Stomach (tissue), 4 donors: ENCODE measurements at regions not wholly inside any gene's neighbourhood (a gene's known extent, or its start where the extent isn't known, plus 50 kb on each side); places are given as distances from the start of the nearest gene placed in this dataset.

Experiments used
- CTCF ChIP-seq, 7 experiments: fragments of 450-650 bp in 4 of 7; fragments of 200-600 bp in 3 of 7; sonication (generic) in 3 of 7; IDR thresholded peaks; one replicate each; pipeline ENCODE4 v1.5.1; 2016 to 2019; ENCODE audit warnings: antibody characterized with exemption in 7 of 7, control low read depth in 2 of 7, mild to moderate bottlenecking in 1 of 7
- POLR2A ChIP-seq, 4 donors: fragments of 450-650 bp; IDR thresholded peaks; one replicate each; pipeline ENCODE4 v1.6.1; 2016; ENCODE audit warnings: antibody characterized with exemption in 4 of 4, control low read depth in 2 of 4, mild to moderate bottlenecking in 1 of 4, moderate library complexity in 1 of 4
- POLR2AphosphoS5 ChIP-seq, 3 donors: sonication (generic); formaldehyde crosslinking; IDR thresholded peaks; one replicate each; pipeline ENCODE4 v1.6.1; 2016; ENCODE audit warnings: antibody characterized with exemption in 3 of 3

- TF ChIP-seq CTCF (IDR thresholded peaks at IDR 0.05) (no peak), POLR2A (IDR thresholded peaks at IDR 0.05) (no peak), POLR2AphosphoS5 (IDR thresholded peaks at IDR 0.05) (no peak)
Measured at GRCh38 chr10:78504181-78504580, 470.5 kb downstream of the RPS24 start.
